Prostate gland (tissue), 2 donors: ENCODE measurements at regions not wholly inside any gene's neighbourhood (a gene's known extent, or its start where the extent isn't known, plus 50 kb on each side); places are given as distances from the start of the nearest gene placed in this dataset.

Experiments used
- POLR2AphosphoS5 ChIP-seq: sonication (generic); formaldehyde crosslinking; IDR thresholded peaks from one replicate; pipeline ENCODE4 v1.6.1; 2017; ENCODE audit warnings: antibody characterized with exemption
- TF ChIP-seq, protein P1 (sequence below), 4 experiments: fragments of 200-600 bp in 2 of 4; fragments of 450-650 bp in 2 of 4; sonication (generic) in 2 of 4; IDR thresholded peaks; 1 replicate in 3 of 4; 2 replicates in 1 of 4; pipeline ENCODE4 v1.5.1; 2016 to 2019; ENCODE audit warnings: antibody characterized with exemption in 4 of 4, mild to moderate bottlenecking in 2 of 4, moderate library complexity in 2 of 4

DNA sequence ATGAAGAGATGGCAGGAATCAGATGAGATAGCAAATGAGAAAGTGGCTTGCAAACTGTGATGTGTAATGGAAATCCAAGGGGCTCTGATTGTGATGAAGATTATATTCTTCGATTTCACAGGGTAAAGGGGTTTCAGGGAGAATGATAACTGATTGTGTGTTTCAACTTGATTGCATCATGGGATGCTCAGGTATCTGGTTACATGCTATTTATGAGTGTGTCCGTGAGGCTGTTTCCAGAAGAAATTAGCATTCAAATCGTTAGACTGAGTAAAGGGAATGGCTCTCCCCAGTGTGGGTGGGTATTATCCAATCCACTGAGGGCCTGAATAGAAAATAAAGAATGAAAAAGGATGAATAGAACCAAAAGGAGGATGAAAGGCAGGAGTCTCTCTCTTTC, 278.7 kb upstream of the LARGE1 start:
- TF ChIP-seq, protein P1, sequence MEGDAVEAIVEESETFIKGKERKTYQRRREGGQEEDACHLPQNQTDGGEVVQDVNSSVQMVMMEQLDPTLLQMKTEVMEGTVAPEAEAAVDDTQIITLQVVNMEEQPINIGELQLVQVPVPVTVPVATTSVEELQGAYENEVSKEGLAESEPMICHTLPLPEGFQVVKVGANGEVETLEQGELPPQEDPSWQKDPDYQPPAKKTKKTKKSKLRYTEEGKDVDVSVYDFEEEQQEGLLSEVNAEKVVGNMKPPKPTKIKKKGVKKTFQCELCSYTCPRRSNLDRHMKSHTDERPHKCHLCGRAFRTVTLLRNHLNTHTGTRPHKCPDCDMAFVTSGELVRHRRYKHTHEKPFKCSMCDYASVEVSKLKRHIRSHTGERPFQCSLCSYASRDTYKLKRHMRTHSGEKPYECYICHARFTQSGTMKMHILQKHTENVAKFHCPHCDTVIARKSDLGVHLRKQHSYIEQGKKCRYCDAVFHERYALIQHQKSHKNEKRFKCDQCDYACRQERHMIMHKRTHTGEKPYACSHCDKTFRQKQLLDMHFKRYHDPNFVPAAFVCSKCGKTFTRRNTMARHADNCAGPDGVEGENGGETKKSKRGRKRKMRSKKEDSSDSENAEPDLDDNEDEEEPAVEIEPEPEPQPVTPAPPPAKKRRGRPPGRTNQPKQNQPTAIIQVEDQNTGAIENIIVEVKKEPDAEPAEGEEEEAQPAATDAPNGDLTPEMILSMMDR (IDR thresholded peaks at IDR 0.05) = no peak
- TF ChIP-seq POLR2AphosphoS5 = no peak
